ENCODE measurements at regions not wholly inside any gene's neighbourhood (a gene's known extent, or its start where the extent isn't known, plus 50 kb on each side); places are given as distances from the start of the nearest gene placed in this dataset.

DNA sequence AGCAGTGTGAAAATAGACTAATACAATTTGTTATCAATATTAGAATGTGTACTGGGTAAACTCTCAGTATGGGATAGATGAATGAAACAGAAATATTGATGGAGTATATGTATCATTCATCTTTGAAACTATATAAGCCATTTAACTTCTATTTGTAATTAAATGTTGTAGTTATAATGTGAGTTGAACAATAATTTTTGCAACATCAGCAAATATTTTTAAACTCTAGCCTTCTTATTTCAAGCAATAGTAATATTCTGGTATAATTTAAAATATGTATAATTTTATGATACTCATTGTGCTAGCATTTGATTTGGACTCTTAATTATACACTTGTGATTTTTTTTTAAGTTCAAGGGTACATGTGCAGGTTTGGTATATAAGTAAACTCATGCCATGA lies 59.6 kb upstream of the RGMB start:
- TF ChIP-seq POLR2AphosphoS5 (IDR thresholded peaks at IDR 0.05; ENCODE audit: low read depth, low read length): no peak
- TF ChIP-seq, protein P1, sequence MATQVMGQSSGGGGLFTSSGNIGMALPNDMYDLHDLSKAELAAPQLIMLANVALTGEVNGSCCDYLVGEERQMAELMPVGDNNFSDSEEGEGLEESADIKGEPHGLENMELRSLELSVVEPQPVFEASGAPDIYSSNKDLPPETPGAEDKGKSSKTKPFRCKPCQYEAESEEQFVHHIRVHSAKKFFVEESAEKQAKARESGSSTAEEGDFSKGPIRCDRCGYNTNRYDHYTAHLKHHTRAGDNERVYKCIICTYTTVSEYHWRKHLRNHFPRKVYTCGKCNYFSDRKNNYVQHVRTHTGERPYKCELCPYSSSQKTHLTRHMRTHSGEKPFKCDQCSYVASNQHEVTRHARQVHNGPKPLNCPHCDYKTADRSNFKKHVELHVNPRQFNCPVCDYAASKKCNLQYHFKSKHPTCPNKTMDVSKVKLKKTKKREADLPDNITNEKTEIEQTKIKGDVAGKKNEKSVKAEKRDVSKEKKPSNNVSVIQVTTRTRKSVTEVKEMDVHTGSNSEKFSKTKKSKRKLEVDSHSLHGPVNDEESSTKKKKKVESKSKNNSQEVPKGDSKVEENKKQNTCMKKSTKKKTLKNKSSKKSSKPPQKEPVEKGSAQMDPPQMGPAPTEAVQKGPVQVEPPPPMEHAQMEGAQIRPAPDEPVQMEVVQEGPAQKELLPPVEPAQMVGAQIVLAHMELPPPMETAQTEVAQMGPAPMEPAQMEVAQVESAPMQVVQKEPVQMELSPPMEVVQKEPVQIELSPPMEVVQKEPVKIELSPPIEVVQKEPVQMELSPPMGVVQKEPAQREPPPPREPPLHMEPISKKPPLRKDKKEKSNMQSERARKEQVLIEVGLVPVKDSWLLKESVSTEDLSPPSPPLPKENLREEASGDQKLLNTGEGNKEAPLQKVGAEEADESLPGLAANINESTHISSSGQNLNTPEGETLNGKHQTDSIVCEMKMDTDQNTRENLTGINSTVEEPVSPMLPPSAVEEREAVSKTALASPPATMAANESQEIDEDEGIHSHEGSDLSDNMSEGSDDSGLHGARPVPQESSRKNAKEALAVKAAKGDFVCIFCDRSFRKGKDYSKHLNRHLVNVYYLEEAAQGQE (IDR thresholded peaks at IDR 0.05; ENCODE audit: insufficient read depth in 1 of 2, low read depth in 2 of 2, low read length in 1 of 2): no peak
- TF ChIP-seq, protein P2, sequence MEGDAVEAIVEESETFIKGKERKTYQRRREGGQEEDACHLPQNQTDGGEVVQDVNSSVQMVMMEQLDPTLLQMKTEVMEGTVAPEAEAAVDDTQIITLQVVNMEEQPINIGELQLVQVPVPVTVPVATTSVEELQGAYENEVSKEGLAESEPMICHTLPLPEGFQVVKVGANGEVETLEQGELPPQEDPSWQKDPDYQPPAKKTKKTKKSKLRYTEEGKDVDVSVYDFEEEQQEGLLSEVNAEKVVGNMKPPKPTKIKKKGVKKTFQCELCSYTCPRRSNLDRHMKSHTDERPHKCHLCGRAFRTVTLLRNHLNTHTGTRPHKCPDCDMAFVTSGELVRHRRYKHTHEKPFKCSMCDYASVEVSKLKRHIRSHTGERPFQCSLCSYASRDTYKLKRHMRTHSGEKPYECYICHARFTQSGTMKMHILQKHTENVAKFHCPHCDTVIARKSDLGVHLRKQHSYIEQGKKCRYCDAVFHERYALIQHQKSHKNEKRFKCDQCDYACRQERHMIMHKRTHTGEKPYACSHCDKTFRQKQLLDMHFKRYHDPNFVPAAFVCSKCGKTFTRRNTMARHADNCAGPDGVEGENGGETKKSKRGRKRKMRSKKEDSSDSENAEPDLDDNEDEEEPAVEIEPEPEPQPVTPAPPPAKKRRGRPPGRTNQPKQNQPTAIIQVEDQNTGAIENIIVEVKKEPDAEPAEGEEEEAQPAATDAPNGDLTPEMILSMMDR (IDR thresholded peaks at IDR 0.05): no peak
